ENCODE measurements at regions not wholly inside any gene's neighbourhood (a gene's known extent, or its start where the extent isn't known, plus 50 kb on each side); places are given as distances from the start of the nearest gene placed in this dataset.

DNA sequence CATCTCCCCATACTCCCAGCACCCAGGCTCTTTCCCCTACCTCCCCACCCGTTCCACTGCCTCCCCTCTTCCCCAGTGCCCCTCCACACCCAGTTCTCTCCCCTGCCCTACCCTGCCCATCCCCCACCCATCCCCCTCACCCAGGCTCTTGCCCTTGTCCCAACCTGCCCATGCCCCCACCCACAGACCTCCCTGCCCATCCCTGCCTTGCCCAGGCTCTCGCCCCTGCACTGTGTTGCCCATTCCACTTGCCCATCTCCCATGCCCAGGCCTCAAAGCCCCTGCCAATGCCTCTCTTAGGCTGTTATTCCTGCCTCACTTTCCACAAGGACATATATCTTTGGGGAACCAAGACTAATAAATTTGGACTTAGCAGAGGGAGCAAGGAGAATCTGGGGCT is 262.6 kb upstream of the CXCL12 start:
- TF ChIP-seq, protein P1, sequence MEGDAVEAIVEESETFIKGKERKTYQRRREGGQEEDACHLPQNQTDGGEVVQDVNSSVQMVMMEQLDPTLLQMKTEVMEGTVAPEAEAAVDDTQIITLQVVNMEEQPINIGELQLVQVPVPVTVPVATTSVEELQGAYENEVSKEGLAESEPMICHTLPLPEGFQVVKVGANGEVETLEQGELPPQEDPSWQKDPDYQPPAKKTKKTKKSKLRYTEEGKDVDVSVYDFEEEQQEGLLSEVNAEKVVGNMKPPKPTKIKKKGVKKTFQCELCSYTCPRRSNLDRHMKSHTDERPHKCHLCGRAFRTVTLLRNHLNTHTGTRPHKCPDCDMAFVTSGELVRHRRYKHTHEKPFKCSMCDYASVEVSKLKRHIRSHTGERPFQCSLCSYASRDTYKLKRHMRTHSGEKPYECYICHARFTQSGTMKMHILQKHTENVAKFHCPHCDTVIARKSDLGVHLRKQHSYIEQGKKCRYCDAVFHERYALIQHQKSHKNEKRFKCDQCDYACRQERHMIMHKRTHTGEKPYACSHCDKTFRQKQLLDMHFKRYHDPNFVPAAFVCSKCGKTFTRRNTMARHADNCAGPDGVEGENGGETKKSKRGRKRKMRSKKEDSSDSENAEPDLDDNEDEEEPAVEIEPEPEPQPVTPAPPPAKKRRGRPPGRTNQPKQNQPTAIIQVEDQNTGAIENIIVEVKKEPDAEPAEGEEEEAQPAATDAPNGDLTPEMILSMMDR (IDR thresholded peaks at IDR 0.05) = no peak
- TF ChIP-seq POLR2A (IDR thresholded peaks at IDR 0.05) (no peak), POLR2AphosphoS5 (IDR thresholded peaks at IDR 0.05) (no peak)
